Urothelium cell line (cell line): ENCODE measurements at regions not wholly inside any gene's neighbourhood (a gene's known extent, or its start where the extent isn't known, plus 50 kb on each side); places are given as distances from the start of the nearest gene placed in this dataset.

Experiments
- DNase-seq: peaks from one replicate; pipeline ENCODE4 v3.0.0; 2011; ENCODE audit warnings: low spot score, mixed read lengths
- FAIRE-seq: peaks from 2 replicates; lab custom pipeline; 2011; peaks lifted over from hg19 to GRCh38; lab: Jason Lieb, UNC

GRCh38 chr6:40726853-40727252 lies 139.7 kb upstream of the LRFN2 start:
- DNase-seq = no peak
- no peak for FAIRE-seq

- FAIRE-seq (no peak), DNase-seq (no peak)
These were observed 138.2 kb upstream of the LRFN2 start for GRCh38 chr6:40725390-40725789.

GRCh38 chr6:40724886-40725285 lies 137.7 kb upstream of the LRFN2 start:
- DNase-seq (no peak), FAIRE-seq (no peak)

- FAIRE-seq = no peak
- DNase-seq = no peak
These were observed 136.8 kb upstream of the LRFN2 start for GRCh38 chr6:40723967-40724366.

GRCh38 chr6:40722553-40723258 lies 135.5 kb upstream of the LRFN2 start:
- FAIRE-seq (no peak), DNase-seq (no peak)

- FAIRE-seq (no peak), DNase-seq (no peak)
These were observed 134.9 kb upstream of the LRFN2 start for GRCh38 chr6:40722091-40722490.

GRCh38 chr6:40721271-40721952 lies 134.2 kb upstream of the LRFN2 start:
- no peak for FAIRE-seq
- DNase-seq = no peak

GRCh38 chr6:40720375-40720748 lies 133.2 kb upstream of the LRFN2 start:
- no peak for FAIRE-seq

GRCh38 chr6:40719671-40720374 lies 132.7 kb upstream of the LRFN2 start:
- FAIRE-seq = no peak
- no peak for DNase-seq

More at GRCh38 chr6:40720375-40720748, 133.2 kb upstream of the LRFN2 start:
- no peak for DNase-seq

- DNase-seq = no peak
- FAIRE-seq = no peak
These were observed 131.2 kb upstream of the LRFN2 start for GRCh38 chr6:40718401-40718800.

- DNase-seq = no peak
- no peak for FAIRE-seq
These were observed 130.4 kb upstream of the LRFN2 start for GRCh38 chr6:40717411-40718057.

- FAIRE-seq (no peak), DNase-seq (no peak)
These were observed 128.6 kb upstream of the LRFN2 start for GRCh38 chr6:40715570-40716403.

GRCh38 chr6:40714576-40715564 lies 127.7 kb upstream of the LRFN2 start:
- DNase-seq = no peak
- FAIRE-seq = no peak

- no peak for DNase-seq
- FAIRE-seq = no peak
These were observed 127.0 kb upstream of the LRFN2 start for GRCh38 chr6:40714143-40714542.

GRCh38 chr6:40713002-40713719 lies 126.0 kb upstream of the LRFN2 start:
- DNase-seq (no peak), FAIRE-seq (no peak)

- FAIRE-seq (no peak), DNase-seq (no peak)
These were observed 123.6 kb upstream of the LRFN2 start for GRCh38 chr6:40710626-40711330.

GRCh38 chr6:40708049-40708448 lies 120.9 kb upstream of the LRFN2 start:
- FAIRE-seq = no peak

GRCh38 chr6:40706178-40706577 lies 119.0 kb upstream of the LRFN2 start:
- no peak for FAIRE-seq
- no peak for DNase-seq

More at GRCh38 chr6:40708049-40708448, 120.9 kb upstream of the LRFN2 start:
- no peak for DNase-seq
